Stimulated activated CD8-positive, alpha-beta memory T cell treated with anti-CD3 and anti-CD28 coated beads, Interleukin-7, amount 100 ng/mL, for 24 hours (primary cell): ENCODE measurements at regions not wholly inside any gene's neighbourhood (a gene's known extent, or its start where the extent isn't known, plus 50 kb on each side); places are given as distances from the start of the nearest gene placed in this dataset.

Source experiments
- DNase-seq: peaks from one replicate; pipeline ENCODE4 v3.0.0-alpha.2; 2020; ENCODE audit warnings: low read depth

- DNase-seq = no peak
Measured at GRCh38 chr11:32317643-32318042, 117.7 kb downstream of the WT1 start.

DNA sequence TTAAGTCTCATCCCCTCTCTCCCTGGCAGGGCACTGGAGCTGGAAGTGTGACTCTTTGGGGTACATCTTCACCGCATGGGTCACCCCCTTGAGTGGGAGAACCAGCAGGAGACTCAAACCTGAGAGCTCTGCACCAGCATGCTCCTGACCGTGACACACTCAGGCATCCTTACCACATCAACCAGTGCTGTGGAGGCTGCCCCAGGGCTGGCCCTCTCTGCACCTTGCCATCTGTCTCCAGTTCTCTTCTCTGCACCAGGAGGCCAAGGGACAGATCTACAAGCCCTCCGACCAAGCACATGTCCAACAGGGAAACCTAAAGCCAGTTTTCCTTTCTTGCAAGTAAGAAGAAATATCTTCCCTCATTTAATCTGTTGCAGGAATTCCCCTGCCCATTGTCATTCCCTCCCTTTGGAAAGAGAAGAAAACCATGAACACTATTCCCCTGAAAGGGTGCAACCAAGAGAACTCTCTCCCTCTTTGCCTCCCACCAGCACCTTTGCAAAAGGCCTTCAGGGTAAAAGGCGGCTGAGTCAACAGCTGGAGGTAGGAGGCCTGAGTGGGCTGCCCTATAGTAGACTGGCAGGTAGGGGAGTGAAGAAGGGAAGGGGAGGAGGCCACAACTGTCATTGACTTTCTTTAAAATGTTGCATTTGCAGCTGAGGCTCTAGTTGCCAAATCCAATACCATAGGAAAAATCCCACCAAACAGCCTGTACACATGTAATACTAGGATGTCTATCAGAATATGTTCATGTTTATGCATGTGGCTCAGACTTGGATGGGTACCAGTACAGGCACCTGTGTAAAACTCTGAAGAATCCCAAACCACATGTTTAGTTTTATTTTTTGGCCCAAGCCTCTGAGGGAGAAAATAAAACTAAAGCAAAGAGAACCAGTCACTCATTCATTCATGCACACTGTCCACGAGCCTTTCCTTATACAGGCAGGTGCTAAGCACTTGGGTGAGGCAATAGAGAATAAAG is 117.0 kb downstream of the WT1 start:
- no peak for DNase-seq

DNA sequence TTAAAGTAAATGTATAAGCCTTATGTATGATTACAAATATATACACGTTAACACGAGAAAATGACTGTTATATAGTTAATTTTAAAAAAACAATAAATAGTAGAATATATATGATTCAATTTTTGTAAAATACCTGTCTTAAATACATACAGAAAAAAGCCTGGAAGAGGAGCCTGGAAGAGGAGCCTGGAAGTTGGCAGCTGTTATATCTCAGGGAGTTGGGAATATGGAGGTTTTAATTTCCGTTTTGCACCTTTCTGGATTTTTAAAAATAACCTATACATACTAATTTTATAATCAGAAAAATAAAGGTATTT is 111.6 kb downstream of the WT1 start:
- no peak for DNase-seq

- no peak for DNase-seq
Measured at GRCh38 chr11:32325187-32325586, 110.2 kb downstream of the WT1 start.

DNA sequence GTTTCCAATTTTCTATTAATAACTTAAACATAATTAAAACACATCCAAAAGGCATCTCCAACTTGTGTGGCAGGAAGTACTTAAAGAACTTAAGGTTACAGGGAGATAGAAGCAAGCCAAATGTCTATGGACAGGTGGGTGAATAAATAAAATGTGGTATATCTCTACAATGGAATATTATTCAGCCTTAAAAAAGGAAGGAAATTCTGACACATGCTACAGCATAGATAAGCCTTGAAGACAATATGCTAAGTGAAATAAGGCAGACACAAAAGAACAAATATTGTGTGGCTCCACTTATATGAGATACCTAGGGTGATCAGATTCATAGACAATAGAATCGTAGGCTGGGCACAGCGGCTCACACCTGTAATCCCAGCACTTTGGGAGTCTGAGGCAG is 109.6 kb downstream of the WT1 start:
- no peak for DNase-seq

- DNase-seq = no peak
Measured at GRCh38 chr11:32326522-32326921, 108.8 kb downstream of the WT1 start.

DNA sequence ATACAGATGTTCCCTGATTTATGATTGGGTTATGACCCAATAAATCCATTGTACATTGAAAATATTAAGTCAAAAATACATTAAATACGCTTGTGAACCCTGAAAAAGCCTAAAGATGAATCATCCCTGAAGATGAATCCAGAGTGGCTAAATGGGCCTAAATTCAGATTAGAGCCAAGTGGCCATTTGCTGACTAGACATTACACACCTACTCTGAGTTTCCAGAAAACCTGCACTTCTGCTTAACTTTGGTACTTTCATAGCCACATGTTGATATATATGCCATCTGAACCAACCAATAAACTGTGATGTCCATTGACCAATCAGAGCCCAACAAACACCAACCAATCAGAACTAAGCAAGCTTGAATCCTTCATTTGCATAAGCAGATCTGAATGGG is 106.9 kb downstream of the WT1 start:
- DNase-seq = no peak

GRCh38 chr11:32331098-32331497 is 104.2 kb downstream of the WT1 start:
- no peak for DNase-seq

GRCh38 chr11:32331792-32332191 is 103.5 kb downstream of the WT1 start:
- no peak for DNase-seq

GRCh38 chr11:32332990-32333319 is 102.4 kb downstream of the WT1 start:
- DNase-seq = no peak

GRCh38 chr11:32333320-32333991 is 101.9 kb downstream of the WT1 start:
- peak; percentile 12 for DNase-seq

DNA sequence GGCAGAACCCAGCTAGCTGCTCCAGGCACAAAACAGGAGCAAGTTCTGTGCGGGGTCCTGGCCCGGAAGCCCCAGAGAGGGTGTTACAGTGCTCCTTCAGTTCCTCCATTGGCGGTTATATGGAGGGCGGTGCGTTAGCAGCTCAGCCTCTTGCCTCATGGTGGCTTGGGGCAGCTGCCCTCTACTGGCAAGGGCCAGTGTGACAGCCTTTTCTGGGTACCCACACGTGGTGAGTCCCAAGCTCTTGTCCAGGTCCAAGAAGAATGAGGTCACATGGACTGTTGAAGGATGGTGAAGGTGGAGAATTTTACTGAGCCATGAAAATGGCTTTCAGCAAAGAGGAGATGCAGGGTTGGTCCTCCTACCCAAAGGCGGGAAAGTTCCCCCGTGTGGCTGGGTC is 100.5 kb downstream of the WT1 start:
- DNase-seq = no peak
